ENCODE measurements at regions not wholly inside any gene's neighbourhood (a gene's known extent, or its start where the extent isn't known, plus 50 kb on each side); places are given as distances from the start of the nearest gene placed in this dataset.

DNA sequence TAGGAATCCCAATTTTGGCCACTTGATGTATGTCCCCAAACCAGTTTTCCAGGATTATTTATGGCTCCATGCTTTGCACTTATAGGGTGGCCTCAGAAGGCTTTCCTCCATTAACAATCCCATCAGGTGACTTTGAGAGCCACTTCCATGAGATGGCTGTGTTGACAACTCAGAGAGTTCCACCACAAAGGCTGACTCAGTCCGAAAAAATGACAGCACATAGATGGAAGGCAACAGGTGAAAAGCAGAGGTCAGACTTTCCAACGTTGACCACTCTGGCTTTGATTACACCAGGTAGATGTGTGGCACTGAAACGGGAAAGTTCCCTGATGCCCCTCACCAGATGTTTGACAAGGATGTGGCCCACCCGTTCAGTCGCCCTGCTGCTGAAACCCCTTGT is 431.4 kb upstream of the TNP1 start:
- DNase-seq (ENCODE audit: low read depth): no peak
- TF ChIP-seq CTCF (conservative IDR thresholded peaks at IDR 0.05; ENCODE audit: low read depth, low read length): no peak
- H3K4me3 ChIP-seq (ENCODE audit: low read depth, low read length): no peak overlapping the region

DNA sequence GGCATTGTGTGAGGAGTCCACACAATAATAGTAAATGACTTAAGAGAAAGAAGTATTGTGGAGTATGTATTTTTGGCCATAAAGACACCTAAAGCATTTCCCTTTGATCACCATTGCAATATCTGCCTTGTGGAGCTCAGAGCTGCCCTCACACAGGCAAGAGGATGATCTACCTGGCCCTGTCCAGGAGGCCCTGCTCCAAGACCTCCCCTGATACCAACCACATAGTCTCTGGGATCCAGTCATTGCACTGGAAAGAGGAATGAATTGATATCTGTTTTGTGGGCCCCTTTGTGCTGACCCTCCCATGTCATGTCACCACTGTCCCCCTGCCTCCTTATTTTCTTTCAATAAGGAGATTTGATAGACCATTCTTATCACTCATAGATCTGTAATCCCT is 430.6 kb upstream of the TNP1 start:
- no peak for DNase-seq (ENCODE audit: low read depth)
- no peak for TF ChIP-seq CTCF (conservative IDR thresholded peaks at IDR 0.05; ENCODE audit: low read depth, low read length)

DNA sequence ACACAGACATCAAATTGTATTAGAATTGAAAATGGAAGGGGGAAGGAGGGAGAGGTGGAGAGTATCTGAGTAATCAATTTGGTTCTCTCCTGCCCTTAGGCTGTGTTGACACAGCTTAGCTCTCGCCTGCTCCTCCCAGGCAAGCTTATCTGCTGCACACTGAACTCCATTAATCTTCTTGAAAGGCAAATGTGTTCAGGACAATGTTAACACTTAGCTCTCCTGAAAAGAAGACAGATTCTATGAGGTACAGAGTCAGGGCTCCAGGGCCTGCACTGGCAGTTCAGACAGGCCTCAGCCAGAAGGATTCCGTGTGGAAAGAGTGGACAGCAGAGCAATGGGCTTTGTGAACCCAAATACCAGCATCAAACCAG is 430.0 kb upstream of the TNP1 start:
- no peak overlapping the region for H3K4me3 ChIP-seq (ENCODE audit: low read depth, low read length)
- no peak for TF ChIP-seq CTCF (conservative IDR thresholded peaks at IDR 0.05; ENCODE audit: low read depth, low read length)
- no peak for DNase-seq (ENCODE audit: low read depth)

More for the DNA sequence above, 430.6 kb upstream of the TNP1 start:
- H3K4me3 ChIP-seq (ENCODE audit: low read depth, low read length): no peak overlapping the region

GRCh38 chr2:217289177-217289906 is 429.5 kb upstream of the TNP1 start:
- TF ChIP-seq CTCF (conservative IDR thresholded peaks at IDR 0.05; ENCODE audit: low read depth, low read length): no peak
- no peak overlapping the region for H3K4me3 ChIP-seq (ENCODE audit: low read depth, low read length)
- DNase-seq (ENCODE audit: low read depth): no peak

GRCh38 chr2:217288472-217289063 is 428.7 kb upstream of the TNP1 start:
- DNase-seq (ENCODE audit: low read depth): no peak
- H3K4me3 ChIP-seq (ENCODE audit: low read depth, low read length): no peak overlapping the region
- TF ChIP-seq CTCF (conservative IDR thresholded peaks at IDR 0.05; ENCODE audit: low read depth, low read length): no peak

DNA sequence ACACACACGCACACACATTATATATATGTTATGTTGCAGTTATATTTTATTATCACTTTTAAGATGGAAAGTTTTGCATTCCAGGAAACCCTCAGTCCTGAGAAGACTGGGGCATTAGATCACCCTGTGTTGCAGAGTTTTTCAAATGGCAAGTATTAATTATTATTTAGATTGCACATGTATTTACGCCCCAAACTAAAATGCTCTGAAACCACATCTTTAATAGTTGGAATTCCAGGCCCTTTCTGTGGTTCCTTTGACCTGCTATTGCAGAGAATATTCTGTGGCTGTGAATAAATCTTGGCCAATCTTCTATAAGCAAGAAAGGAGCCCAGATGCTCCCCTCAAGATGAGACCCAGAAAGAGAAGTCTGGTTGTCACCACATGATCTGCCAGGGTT is 427.0 kb upstream of the TNP1 start:
- TF ChIP-seq CTCF (conservative IDR thresholded peaks at IDR 0.05; ENCODE audit: low read depth, low read length): no peak
- DNase-seq (ENCODE audit: low read depth): no peak

GRCh38 chr2:217285926-217286325 is 426.1 kb upstream of the TNP1 start:
- H3K4me3 ChIP-seq (ENCODE audit: low read depth, low read length): no peak overlapping the region
- TF ChIP-seq CTCF (conservative IDR thresholded peaks at IDR 0.05; ENCODE audit: low read depth, low read length): no peak
- no peak for DNase-seq (ENCODE audit: low read depth)

More for the DNA sequence above, 427.0 kb upstream of the TNP1 start:
- no peak overlapping the region for H3K4me3 ChIP-seq (ENCODE audit: low read depth, low read length)

Measured in epithelial cell of proximal tubule (primary cell).